Coronary artery (tissue), 2 donors: ENCODE measurements at regions not wholly inside any gene's neighbourhood (a gene's known extent, or its start where the extent isn't known, plus 50 kb on each side); places are given as distances from the start of the nearest gene placed in this dataset.
A peak's percentile ranks its signal among the peaks of the same experiment; 100 is the strongest.
"Not testable (repeated sequence)": the region's sequence is repeated elsewhere in the genome, so short reads cannot be mapped to it uniquely, and the experiment has no call there.

ENCODE experiments used
- DNase-seq: peaks from one replicate; pipeline ENCODE4 v3.0.0-alpha.2; 2017; ENCODE audit warnings: low spot score
- H3K27ac ChIP-seq, 2 donors: fragments of 200-600 bp; sonication (generic); one replicate each; pipeline ENCODE4 v1.5.1; 2016 to 2019
- H3K4me3 ChIP-seq: fragments of 200-600 bp; sonication (generic); 2 replicates; pipeline ENCODE4 v1.5.1; 2016; ENCODE audit warnings: mild to moderate bottlenecking, moderate library complexity
- CTCF ChIP-seq: fragments of 200-600 bp; sonication (generic); IDR thresholded peaks from one replicate; pipeline ENCODE4 v1.5.1; 2019; ENCODE audit warnings: antibody characterized with exemption

DNA sequence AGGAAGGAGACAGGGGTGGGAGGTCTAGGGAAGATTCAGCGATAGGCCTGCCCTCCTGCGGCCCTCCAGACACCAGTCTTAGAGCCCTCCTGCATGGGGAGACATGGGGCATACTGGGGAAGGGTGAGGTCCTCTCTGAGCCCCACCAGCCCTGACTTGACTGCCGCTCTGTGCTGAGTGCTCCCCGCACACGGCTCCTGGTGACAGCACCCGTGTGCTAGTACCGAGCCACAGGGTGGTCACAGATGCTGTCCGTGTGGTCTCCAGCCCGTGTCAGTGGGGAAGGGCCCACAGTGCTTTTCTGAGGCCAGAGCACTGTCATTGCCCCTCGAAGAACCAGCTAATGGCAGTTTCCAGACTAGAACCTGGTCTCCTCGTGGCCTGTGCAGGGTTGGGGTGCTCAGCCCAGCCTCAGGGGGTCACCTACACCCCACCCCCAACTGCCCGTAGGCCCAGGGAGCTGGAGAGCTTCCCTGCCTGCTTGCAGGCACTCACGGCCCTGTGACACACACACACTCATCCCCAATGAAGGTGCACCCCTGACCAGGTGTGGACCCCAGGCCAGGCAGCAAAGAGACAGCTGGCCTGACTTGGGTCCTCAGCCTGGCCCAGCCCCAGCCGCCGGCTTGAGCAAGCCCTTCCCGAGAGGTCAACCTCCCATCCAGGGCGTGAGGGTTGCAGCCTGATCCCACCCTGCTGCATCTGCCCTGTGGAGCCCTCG lies 86.0 kb upstream of the RET start:
- no peak for TF ChIP-seq CTCF
- Histone ChIP-seq H3K4me3 (no peak overlapping the region), H3K27ac (no peak overlapping the region)
- no peak for DNase-seq

GRCh38 chr10:42991442-42992098 lies 85.3 kb upstream of the RET start:
- DNase-seq: no peak

DNA sequence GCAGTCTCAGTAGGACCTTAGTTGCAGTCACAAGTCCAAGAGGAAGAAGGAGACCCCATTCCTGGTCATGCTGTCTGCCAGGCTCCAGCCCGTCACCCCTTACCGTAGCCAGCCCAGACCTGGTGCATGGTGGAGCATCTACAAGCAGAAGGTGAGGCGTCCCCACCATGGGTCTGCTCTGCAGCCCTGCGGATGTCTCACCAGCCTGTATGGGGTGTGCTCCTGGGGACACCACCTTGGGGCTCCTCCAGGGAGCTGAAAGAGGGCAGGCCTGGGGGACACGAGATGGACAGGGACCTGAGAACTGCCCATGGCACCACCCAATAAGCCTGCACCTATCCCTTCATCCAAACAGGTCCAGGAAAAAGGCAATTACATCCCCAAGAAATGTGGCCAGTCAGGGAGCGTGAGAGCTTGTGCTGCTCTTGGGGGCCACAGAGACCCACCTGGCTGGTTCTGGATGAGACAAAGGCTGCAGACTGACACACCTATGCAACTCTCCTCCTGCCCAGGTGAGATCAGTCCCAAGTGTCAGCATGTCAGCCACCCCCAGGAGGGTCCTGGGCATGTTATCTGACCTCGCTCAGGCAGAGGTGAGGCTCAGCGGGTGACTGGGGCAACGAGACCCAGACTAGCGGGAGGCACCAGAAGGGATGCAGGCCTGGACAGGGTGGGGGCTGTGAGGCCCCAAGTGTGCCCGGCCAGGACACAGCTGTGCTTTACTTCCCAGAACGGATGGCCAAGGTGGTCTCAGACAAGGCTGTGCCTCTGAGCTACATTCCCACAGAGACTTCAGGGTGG lies 84.5 kb upstream of the RET start:
- TF ChIP-seq CTCF: no peak
- Histone ChIP-seq H3K27ac (no peak overlapping the region), H3K4me3 (no peak overlapping the region)
- peak; percentile 66 for DNase-seq

More at GRCh38 chr10:42991442-42992098, 85.3 kb upstream of the RET start:
- no peak overlapping the region for H3K27ac ChIP-seq
- no peak for TF ChIP-seq CTCF
- H3K4me3 ChIP-seq: no peak overlapping the region

GRCh38 chr10:42992957-42993390 lies 83.9 kb upstream of the RET start:
- no peak for DNase-seq
- Histone ChIP-seq H3K27ac (no peak overlapping the region), H3K4me3 (no peak overlapping the region)
- no peak for TF ChIP-seq CTCF

- H3K27ac ChIP-seq, H3K4me3 ChIP-seq, DNase-seq: not testable (repeated sequence)
Measured at GRCh38 chr10:42994909-42995308, 82.0 kb upstream of the RET start.

DNA sequence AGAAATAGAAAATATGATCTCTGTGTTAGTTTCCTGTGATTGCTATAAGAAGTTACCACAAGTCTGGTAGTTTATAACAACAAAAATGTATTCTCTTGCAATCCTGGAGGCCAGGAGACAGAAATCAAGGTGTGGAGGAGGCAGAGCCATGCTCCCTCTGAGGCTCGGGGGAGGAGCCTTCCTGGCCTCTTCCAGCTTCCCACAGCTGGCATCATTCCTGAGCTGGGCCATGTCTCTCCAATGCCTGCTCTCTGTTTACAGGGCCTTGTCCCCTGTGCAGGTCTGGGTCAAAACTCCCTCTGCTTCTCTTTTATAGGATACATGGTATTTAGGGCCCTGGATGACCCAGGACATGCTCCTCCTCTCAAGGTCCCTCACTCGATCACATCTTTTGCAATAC lies 81.3 kb upstream of the RET start:
- no peak for DNase-seq
- Histone ChIP-seq H3K27ac (no peak overlapping the region), H3K4me3 (no peak overlapping the region)
- no peak for TF ChIP-seq CTCF

- H3K4me3 ChIP-seq: no peak overlapping the region
- H3K27ac ChIP-seq: no peak overlapping the region
- TF ChIP-seq CTCF: no peak
- DNase-seq: no peak
Measured at GRCh38 chr10:42996588-42996987, 80.3 kb upstream of the RET start.
